GM18498 (cell line): ENCODE measurements at regions not wholly inside any gene's neighbourhood (a gene's known extent, or its start where the extent isn't known, plus 50 kb on each side); places are given as distances from the start of the nearest gene placed in this dataset.

Experiments used
- ATAC-seq: cut with Tn5 transposase; IDR thresholded peaks from one replicate; pipeline ENCODE4 v1.9.1; 2021; ENCODE audit warnings: mild to moderate bottlenecking, moderate library complexity; ENCODE audit not compliant: unreplicated experiment

- ATAC-seq = no peak
Observed at GRCh38 chr10:1992930-1993329, 255.6 kb upstream of the ADARB2 start.

- ATAC-seq = no peak
Observed at GRCh38 chr10:1989090-1989489, 251.8 kb upstream of the ADARB2 start.

GRCh38 chr10:1981976-1982375, 244.7 kb upstream of the ADARB2 start:
- no peak for ATAC-seq

DNA sequence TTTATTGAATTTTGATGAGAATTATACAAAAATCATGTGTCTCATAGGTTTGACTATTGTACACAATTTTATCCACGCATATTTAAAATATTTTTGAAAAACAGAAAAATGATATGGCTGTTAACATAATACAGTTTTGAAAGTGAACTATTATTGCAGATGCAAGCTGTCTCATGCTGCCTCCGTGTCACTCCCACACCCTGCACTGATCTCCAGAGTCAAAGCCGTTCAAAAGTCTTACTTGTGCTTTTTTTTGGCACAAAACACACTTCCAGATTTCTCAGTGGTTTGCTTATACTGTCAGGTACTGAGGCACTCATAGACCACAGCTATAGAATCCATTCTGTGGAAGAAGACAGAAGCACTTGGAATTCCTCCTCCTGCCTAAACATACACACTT, 243.1 kb upstream of the ADARB2 start:
- ATAC-seq = no peak

DNA sequence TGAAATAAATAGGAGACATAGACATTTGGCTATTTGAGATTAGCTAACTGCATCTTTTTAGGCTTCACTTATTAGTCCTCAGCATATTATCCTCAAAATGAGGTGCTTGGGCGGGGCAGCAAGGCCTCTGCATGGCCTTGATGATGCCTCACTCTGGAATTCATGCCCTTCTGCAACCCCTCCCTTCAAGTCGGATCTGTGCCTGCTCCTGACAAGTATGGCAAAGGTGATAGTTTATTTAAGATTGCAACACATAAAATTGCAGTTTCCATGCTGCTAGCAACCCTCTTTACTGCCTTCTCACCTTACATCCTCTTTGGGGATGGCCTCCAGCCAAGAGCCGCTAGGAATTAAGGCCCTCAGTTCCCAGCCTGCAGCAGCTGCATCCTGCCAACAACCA, 241.3 kb upstream of the ADARB2 start:
- ATAC-seq = no peak

DNA sequence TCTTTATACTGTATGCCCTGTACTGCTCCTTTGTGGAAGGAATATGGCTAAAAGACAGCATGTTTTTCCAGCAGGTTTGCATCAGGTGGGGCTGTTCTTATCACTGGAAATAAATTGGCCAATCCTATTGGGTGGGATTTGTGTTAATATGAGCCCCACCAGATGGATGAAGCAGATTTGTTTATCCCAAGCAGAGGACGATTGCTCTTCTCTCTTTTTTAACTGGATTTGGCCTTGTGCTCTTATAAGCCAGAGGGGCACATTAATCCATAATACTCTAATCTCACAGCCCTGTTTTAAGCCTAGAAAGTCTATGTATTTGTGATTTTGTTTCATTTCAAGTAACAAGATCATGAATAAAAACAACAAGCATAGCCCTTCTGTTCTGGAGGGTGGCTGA, 240.1 kb upstream of the ADARB2 start:
- ATAC-seq = no peak

DNA sequence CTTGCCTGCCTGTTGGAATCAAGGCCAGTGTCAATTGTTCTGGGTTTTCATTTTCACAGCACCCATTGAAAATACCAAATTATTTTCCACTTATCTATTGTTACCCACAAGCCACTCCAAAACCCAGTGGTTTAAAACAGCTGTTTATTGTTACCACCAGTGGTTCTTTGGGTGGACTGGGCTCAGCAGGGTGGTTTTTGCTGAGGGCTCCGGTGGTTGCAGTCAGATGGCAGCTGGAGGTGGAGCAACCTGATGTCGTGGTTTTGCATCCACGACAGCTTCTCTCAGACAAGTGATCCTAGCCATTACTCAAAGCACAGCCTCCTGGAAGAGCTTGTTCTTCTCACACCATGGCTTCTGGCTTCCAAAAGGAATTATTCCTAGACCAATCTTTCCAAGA, 235.1 kb upstream of the ADARB2 start:
- ATAC-seq = no peak

DNA sequence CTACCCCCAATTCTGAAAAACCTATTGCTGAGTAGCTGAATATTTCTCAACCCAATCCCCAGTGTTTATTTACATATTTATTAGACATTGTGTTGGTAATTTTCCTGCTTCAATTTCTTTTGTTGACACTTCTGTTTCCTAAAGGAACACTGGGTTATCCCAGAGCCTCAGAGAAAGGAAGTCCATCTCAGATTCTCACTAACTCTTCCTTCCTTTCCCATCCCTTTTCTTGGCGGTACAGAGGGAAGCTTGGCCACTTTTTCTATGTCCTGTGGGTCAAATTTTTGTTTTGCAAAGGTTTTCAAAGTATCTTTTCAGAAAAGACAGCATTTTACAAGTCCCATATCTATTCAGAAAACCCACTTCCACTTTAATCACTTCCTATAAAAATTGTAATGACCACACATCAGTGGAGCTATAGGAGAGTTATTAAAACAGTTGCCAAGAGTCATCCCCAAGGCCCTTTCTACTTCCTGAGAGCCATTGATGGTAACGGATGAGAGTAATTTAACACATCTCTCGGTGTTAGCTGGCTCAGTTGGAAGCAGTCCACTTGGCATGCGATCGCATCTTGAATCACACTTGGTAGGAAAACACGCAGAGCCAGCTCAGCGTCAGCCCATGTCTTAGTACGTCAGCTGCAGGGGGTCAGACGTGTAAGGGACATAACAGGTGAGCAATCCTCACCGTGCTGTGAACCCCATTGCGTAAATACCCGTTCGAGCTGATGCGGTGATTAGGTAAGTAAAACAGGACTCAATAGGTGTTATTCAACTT, 231.1 kb upstream of the ADARB2 start:
- no peak for ATAC-seq

DNA sequence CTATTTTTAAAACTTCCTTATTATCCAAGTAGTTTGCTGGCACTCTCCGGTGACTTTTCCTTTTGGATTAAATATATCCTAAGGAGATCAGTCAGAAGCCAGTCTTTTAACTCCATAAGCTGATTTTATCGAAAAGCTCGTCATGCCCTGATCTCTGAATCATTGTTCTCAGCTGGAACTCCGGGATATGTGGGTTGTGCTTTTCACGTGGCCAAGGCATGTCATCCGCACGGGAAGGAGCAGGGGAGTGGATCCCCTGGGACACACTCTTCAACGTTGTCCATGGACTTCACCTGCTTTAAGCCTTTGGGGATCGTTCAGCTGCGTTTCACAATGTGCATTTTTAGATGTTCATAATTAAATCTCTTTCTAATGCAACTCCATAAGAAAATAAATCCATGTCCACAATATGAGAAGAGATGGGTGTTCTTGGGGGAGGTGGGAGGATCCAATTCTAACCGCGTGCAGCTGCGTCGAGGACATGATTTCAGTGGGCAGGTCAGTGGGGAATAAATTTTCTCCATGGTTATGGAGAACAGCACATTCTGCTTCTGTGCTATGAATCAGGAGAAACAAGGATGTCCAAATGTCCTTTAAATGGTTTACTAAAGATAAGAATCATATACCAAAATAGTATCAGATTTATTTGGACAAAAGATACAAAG, 229.5 kb upstream of the ADARB2 start:
- no peak for ATAC-seq

- ATAC-seq = no peak
Observed at GRCh38 chr10:1964476-1964875, 227.2 kb upstream of the ADARB2 start.

GRCh38 chr10:1963341-1963740, 226.0 kb upstream of the ADARB2 start:
- no peak for ATAC-seq

DNA sequence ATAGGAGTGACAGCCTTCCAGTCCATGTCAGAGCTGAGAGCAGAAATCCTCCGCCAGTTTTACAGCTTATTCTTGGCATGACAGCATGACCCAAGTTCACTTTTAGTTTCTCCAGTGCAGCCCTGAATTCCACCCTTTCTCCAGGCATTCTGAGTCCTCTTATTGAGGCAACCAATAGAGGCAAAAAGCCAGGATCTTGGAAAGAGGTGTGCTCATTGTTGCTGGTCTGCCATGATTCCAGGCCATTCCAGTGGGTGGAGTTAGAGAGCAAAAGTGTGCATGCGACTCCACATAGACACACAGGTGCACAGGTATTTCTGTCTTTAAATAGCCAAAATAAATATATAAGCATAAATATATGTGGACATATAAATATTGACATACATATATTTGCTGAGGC, 224.7 kb upstream of the ADARB2 start:
- ATAC-seq = no peak

GRCh38 chr10:1960982-1961381, 223.7 kb upstream of the ADARB2 start:
- ATAC-seq = no peak

- ATAC-seq = no peak
Observed at GRCh38 chr10:1957057-1957456, 219.7 kb upstream of the ADARB2 start.

DNA sequence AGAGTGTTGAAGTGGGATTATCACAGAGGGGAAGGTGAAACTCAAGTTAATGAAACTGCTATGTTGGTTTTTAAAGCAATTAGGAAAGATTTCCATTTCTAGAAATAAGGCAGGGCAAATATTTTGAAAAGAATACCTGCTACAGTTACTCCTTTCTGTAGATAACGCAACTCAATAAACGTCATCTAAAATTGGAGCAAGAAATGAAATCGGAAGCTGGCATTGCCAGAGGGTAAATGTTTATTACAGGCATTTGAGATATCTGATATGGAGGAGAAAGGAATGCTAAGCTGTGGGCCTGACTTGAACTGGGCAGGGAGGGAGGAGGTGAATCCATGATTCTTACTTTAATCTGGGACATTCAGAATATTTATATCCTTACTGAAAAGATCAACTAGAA, 217.0 kb upstream of the ADARB2 start:
- no peak for ATAC-seq

GRCh38 chr10:1952126-1953095, 215.1 kb upstream of the ADARB2 start:
- no peak for ATAC-seq

- ATAC-seq = no peak
Observed at GRCh38 chr10:1950803-1951495, 213.6 kb upstream of the ADARB2 start.

- ATAC-seq = no peak
Observed at GRCh38 chr10:1947464-1948003, 210.2 kb upstream of the ADARB2 start.

- no peak for ATAC-seq
Observed at GRCh38 chr10:1944487-1944886, 207.2 kb upstream of the ADARB2 start.

- no peak for ATAC-seq
Observed at GRCh38 chr10:1942478-1942877, 205.2 kb upstream of the ADARB2 start.

DNA sequence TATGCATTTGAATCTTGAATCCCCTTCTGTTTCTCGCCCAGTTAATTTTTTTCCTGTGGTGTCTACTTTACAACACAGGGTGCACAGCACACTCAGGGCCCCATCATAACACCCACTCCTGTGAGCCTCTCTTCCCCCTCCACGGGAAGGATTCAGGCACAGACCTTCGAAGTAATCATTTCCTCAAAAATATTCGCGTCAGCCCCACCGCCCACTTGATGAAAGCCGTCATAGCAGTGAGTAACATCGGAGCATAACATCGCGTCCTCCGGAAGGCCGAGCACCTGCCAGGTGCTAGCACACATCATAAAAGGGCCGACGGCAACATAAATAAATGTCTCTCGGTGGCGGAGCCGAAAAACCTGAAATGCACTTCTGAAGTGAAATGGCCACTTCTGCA, 201.7 kb upstream of the ADARB2 start:
- ATAC-seq = no peak
